Activated gamma-delta T cell (primary cell): ENCODE measurements at regions not wholly inside any gene's neighbourhood (a gene's known extent, or its start where the extent isn't known, plus 50 kb on each side); places are given as distances from the start of the nearest gene placed in this dataset.
"Not testable (repeated sequence)": the region's sequence is repeated elsewhere in the genome, so short reads cannot be mapped to it uniquely, and the experiment has no call there.

Experiments used
- DNase-seq: peaks from one replicate; lab custom pipeline; 2025; lab: John Stamatoyannopoulos, UW

DNA sequence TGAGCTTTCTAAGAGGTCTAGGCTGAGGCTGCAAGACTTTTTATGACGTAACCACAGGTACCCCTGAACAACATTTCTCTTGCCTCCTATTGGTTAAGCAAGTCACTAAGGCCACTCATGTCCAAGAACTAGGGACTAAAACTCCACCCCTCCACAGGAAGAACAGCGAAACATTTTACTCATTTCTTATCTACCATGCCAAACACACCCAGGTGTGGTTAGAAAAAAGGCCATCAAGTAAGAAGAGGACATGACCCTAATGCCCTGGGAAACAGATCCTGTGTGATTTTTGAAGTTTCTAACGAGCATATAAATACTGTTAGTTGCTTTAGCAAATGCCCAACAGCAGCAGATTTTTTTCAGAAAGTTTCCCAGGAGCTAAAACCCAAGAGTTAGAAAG, 282.4 kb upstream of the DYNLRB2 start:
- DNase-seq = no peak

DNA sequence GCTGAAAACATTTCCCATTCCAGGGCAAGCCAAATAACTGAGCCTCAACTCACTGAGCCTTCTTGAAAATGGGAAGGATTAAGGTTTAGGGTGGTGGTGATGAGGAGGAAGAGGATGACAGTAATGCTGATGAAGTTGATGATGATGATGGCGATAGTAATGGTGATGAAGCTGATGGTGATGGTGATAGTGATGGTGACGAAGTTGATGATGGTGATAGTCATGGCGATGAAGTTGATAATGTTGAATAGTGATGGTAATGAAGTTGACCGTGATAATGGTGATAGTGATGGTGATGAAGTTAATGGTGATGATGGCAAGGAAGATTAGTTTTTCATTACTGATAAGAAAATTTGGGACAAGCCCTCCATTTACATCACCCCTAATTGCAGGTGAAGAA, 285.8 kb upstream of the DYNLRB2 start:
- DNase-seq = no peak

DNA sequence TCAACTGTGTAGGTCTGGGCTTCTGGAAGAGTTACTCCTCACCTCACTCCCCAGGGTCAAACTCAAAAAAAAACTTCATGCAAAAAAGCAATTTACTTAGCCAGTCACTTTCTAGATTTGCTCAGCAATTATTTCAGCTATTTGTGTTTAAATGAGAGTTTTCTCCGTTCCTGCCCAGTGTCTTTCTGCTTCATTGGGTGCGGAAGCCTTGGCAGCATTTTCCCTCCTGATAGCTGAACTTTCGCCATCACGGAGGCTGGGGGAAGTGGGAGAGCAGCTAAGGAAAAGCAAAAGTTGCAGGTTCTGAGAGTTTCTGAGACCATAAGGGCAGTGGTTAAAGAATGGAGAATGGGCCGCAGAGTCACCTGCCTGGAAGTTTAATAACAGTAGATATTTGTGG, 287.1 kb upstream of the DYNLRB2 start:
- no peak for DNase-seq

DNA sequence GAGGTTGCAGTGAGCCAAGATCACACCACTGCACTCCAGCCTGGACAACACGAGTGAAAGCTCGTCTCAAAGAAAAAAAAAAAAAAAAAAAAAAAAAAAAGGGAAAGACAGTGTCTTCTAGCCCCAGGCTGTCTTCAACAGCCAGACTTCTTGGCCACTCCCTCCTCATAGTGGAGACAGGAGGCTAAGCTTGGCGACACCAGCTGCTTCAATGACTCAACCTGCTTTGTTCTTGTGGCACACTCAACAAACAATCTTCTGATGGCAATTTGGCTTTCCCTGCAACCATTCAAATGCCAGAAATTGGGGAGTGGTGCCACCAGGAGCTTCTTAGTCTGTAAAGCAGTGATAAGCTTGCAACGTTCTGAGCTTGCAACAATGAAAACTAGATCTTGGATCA, 290.4 kb upstream of the DYNLRB2 start:
- no peak for DNase-seq

DNA sequence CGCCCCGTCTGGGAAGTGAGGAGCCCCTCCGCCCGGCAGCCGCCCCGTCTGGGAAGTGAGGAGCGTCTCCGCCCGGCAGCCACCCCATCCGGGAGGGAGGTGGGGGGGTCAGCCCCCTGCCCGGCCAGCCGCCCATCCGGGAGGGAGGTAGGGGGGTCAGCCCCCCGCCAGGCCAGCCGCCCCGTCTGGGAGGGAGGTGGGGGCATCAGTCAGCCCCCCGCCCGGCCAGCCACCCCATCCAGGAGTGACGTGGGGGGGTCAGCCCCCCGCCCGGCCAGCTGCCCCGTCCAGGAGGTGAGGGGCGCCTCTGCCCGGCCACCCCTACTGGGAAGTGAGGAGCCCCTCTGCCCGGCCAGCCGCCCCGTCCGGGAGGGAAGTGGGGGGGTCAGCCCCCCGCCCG, 297.5 kb upstream of the DYNLRB2 start:
- DNase-seq = not testable (repeated sequence)

DNA sequence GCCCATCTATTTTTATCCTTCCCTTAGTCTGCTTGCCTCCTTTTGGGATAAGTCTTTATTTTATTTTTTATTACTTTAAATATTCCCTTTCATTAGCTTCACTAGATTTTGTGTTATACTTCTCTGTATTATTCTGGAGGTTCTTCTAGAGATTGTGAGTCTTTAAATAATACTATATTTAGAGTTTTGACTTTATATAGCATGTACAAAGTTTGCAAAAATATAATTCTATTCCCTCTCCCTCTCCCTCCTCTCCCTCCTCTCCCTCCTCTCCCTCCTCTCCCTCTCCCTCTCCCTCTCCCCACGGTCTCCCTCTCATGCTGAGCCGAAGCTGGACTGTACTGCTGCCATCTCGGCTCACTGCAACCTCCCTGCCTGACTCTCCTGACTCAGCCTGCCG, 298.5 kb upstream of the DYNLRB2 start:
- DNase-seq = not testable (repeated sequence)

DNA sequence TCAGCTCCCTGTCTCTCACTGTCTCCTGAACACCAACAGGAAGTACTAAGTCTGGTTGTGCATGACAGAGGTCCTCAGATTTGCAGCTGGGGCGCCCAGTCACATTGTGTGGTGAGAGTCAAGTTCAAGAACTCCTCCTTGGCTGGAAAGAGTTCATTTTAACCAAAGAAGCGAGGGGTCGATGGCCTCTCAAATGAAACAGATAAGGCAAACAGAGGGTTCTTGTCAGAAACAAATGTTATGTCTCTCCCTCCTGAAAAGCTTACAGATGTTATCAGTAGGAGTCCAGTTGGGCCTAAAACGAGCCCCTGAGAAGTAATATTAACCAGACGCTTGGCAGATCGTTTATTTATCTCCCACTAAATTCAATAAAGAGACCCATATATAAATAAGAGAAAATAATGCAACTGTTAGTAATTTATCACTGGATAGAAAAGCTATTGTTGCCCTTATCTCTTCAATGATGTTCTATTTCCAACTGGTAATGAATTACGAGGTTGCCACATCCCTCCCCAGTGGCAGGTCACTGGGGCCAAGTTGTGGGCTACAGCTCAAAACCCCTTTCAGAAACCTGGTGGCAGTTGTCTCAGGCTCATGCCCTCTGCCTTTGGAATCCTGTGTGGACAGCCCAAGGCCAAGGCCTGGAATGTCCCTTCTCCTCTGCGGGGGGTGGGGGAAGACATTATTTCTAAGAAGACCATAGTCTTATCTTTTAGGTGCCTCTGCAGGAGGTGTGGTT, 307.5 kb upstream of the DYNLRB2 start:
- DNase-seq = no peak

DNA sequence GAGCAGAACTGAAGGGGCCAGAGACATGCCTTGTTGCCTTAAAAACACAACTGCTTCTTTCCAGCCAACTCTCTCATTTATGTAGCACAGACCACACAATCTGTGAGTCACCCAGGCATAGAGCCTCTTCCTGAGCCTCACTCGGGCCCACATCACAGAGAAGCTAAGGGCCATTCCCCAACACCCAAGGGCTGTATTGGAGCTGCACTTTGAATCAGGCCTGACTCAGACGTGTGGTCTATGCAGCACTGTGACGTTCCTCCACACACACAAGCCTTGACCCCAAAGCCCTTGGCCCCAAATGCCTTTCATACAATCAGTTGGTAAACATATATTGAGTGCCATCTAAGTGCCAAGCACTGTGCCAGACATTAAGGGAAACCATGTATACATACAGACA, 308.9 kb upstream of the DYNLRB2 start:
- no peak for DNase-seq

DNA sequence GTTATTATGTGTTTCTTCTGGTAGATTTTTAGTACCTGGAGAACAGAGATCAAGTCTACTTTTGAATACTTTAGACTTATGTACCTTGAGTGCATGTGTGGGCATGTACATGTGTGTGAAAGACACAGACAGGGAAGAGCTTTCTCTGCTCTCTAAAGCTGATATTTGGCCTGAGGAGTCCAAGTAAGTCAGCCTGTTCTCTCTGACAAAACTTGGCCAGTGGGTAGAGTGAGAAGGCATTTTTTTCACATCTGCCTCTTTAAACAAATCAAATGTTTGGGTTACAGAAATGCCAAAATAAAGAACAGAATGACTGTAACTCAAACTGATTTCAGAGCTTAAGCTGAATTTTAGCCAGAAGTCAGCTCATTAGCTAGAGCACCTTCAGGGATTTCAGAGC, 309.7 kb upstream of the DYNLRB2 start:
- no peak for DNase-seq

DNA sequence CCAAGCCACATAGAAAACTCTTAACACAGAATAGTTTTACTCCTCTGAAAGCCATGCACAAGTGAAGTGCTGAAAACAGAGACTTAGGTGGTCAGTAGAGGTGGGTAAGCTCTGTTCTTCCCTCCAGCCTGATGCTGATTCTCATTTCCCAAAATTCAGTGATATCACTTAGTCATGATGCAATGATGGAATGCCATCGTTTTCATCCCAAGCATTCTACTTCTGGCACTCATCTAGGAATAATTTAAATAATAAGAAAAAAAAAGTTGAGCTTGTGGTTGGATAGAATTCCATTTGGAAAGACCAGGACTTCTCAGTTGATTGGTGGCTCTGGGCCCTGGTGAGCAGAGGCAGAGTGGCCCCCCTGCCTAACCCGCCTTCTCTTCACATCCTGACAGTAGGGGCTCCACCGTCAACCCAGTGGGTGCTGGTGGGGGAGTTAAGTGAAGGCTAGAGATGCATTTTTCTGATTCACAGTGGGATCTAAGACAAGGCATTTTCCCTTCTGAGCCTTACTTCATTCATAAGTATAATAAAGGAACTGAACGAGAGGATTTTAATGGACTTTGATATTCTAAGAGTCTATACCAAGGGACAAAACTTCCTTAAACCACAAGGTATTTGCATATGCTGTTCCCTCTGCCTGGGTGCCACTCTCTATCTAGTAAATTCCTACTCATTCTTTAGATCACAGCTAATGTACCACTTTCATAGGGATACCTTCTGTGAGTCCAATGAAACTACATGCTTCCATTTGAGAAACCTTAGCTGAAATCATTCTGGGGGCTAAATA, 310.3 kb upstream of the DYNLRB2 start:
- no peak for DNase-seq

DNA sequence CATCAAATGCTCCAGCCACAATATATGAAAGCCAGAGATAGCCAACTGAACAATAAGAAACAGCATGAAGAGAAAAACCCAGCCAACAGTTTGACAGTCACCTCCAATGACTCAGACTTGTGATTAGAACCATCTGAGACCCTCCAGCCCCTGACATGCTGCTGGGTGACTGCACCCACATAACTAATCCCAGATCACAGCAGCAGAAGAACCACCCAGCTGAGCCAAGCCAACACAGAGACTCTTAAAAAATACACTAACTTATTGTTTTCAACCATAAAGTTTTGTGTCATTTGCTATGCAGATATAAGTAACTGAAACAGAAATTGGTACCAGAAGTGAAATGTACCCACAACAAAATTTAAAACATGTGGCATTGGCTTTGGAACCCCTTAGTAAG, 314.3 kb upstream of the DYNLRB2 start:
- no peak for DNase-seq

DNA sequence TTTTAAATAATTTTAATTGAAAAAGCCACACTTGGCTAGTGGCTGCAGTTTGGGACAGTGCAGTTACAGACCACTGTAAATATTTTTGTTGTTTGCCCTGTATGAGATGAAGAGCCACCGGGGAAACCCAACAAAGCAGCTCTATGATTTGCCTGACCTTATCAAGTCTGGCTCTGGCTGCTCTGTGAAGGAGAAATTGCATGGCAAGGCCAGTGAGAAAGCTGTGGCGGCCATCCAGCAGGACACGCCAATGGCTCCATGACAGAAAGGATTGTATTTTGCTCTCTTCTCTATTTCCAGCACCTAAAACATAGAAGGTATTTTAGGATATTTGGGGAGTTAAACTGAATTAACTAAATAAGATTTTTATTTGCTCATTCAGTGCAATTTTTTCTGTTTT, 330.0 kb upstream of the DYNLRB2 start:
- no peak for DNase-seq

DNA sequence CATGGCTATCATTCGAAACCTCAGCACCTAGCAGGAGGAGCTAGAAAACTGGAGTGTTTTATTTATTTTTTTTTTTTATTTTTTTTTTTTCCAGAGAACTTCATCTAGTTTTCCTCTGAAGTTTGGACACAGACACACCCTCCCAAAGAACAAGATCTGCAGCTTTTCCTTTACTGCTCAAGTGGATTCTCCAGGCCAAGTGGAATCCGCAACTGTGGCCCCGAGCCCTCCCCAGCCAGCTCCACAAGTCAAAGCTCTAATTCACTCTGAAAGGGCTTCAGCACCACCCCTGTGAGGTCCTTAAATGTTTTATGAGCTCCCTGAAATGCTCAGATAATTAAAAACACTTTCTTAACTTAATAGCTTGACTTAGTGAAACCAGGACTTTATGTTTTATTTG, 332.1 kb upstream of the DYNLRB2 start:
- no peak for DNase-seq

DNA sequence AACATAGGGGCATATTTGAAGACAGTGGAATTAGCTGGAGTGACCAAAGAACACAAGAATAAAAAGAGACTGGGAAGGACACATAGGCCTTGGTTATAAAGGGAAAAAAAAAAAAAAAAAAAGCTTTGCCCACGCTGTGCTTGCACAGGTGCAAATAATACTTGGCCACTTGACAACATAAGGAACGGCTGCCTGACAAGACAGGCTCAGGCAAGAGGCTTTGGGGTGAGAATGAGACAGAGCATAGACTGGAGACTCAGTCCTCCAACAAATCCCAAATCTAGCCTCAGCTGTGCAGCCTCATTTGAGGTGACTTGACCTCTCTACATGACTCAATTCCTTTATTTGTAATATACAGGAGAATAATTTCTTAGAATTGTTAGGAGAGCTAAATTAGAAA, 332.8 kb upstream of the DYNLRB2 start:
- DNase-seq = no peak

DNA sequence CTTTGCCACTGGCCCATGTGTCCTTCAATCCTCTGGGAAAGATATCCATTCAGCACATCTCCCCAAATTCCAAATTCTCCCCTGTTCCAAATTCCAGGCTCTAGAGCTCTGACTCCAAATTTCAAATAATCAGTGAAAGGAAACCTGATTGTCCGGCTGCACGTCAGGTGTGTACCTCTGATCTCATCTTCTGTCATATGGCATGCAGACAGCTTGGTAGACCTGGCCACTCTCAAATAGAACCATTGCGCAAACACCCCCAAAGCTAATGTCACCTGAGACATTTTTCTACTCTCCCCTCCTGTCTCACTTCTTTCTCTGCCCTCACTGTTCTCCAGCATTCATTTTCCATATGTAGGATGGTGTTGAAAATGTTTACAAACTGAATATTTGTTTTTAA, 337.0 kb upstream of the DYNLRB2 start:
- no peak for DNase-seq

DNA sequence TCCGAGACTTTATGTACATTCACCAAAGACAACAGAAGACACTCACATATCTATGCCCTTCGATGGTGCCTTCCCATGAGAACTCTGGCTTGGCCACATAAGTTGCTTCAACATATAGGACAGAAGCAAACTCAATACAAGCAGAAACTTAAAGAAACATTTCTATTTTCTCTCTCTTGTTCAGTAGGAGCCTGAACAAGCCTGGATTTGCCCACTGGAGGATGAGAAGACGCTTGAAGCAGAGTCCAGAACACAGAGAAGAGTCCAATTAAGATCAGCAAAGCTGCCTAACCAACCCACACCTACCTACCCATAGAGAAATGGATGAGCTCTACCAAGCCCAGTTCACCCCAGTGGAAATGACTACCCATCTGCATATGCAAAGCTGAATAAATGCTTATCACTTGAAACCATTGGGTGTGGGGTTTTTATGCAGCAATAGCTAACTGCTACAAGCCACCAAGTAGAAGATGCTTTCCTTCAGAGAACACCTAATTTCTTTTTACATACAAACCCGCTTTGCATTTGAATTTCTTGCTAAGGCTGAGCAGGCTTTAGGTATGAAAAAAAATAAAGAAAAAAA, 337.9 kb upstream of the DYNLRB2 start:
- no peak for DNase-seq

DNA sequence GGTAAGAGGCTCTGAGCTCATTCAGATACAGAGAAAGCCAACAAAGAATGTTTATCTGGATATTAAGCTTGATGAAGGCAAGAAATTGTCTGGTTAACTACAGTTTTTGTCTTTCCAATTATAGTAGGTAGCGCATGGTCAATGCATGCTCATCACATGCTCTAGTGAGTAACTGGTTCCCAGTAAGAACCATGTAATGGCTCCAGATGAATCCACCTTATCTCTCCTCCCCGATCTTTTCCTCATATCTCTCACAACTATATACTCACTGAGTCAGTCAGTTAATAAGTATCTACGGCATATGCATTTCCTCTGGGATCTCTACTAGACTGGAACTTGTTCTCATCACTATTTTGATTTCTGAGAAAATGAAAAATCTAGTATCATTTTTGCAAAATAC, 340.7 kb upstream of the DYNLRB2 start:
- DNase-seq = no peak

DNA sequence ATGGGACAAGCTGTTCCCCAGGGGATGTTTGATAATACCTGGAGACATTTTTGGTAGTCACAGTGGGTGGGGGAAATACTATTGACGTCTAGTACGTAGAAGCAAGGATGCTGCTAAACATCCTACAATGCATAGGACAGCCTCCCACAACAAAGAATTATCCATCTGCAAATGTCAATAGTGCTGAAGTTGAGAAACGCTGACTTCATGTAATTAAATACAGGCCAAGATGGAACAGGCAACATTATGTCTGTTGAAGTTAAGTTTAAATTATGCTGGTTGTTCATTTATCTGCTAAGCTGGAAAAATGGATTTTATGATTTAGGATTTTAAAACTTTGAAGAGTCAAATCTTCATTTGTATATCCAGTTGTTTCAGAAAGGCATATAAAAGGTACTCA, 341.2 kb upstream of the DYNLRB2 start:
- no peak for DNase-seq

DNA sequence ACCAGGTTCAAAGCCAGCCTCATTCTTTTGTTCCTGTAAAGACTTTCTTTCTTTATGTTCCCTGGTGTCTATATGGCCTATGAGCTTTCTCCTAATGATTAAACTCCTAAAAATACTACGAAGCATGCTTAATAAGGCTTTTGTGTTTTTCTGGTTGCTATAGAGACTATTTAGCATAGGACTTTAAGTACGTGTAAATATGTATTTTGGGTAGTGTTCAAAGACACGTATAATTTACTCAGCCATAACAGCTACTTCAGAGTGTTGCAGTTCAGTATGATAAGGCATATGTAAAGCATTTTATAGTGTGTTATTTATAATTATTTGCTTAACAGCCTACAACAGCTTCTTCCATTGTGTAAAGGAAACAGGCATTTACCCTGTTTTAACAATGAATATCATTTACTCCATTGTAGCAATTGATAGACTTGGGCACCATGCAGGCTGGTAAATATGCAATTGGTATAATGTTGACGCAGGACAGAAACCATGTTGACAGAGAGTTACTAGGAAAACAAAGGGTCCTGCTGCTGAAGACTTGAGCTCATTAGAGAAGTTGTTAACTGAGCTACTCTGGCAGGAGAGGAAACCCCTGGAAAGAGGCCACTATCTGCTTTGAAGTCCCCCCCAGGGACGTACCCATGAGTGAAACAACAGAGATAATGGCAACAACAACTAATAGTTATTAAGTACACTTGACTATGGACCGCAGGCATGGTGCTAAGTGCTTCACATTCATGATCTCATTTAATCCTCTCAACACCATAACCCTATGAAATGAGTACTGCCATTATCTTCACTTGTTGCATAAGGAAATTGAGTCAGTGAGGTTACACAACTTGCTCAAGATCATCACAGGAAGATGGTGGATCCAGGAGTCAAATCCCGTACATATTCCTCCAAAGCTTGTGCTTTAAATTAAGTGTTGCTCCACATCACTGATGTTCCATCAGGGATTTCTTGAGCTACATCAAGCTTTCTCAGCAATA, 342.2 kb upstream of the DYNLRB2 start:
- no peak for DNase-seq

DNA sequence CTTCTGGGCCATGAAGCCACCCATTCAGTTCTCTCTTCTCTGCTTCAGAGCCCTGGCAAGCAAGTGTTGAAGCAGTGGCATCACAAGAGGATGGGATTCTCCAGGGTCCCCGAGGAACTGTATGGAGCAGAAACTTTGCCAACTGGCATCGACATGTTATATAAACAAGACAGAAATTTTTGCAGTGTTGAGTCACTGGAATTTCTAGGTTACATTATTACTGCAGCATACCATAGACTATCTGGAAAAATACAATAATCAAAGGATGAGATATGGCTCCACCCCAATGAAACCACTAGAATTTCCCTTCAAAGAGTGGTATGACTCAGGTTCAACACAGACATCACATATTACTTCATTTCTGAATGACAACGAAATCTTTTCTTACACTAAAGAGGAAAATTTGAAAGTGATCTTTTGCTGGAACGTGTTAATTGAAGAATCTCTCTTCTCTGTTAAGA, 343.0 kb upstream of the DYNLRB2 start:
- DNase-seq = no peak

DNA sequence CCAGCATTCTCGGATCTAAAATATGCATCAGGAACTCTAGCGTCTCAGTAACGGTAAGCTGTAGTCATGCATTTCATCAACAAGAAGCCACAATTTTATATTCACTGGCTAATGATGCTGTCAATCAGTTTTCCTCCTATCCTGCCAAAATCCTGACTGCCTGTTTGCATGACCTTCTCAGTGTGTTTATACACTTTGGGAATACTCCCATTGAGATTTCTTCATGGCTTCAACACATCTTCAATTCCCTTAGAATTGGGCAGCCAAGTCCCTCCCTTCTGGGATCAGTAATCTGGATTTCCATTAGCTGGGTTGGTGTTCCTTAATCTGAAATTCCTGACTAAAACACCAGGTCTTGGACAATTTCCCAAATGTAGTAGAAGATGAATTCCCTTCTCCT, 348.9 kb upstream of the DYNLRB2 start:
- DNase-seq = no peak
